ENCODE measurements at regions not wholly inside any gene's neighbourhood (a gene's known extent, or its start where the extent isn't known, plus 50 kb on each side); places are given as distances from the start of the nearest gene placed in this dataset.

DNA sequence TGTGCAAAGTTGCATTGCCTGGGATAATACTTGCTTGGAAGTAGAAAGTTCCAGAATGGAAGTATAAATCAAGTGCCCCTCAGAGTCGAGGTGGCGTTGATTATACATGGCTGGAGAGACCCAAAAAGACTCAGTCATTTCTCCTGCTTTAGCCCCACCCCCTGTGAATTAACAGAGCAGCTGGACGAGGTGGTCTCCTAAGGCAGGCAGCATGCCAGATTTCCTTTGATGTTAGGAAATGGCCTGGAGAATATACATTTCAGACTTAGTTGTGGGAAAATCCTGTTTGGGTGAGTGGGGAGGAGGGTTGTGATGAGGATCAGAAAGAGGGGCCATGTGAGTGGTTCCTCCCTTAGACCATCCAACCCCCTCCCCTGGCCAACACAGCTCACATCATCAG lies 406.1 kb upstream of the TMPO start:
- CTCF ChIA-PET = no interaction called here
- TF ChIP-seq ZNF384 (IDR thresholded peaks at IDR 0.05) = no peak
- TF ChIP-seq FOXM1 (IDR thresholded peaks at IDR 0.05; ENCODE audit: borderline replicate concordance) = no peak
- TF ChIP-seq ARNT (IDR thresholded peaks at IDR 0.05) = no peak
- no peak for TF ChIP-seq FOXK2 (IDR thresholded peaks at IDR 0.05)
- TF ChIP-seq CTBP1 (IDR thresholded peaks at IDR 0.05; ENCODE audit: borderline replicate concordance) = no peak
- TF ChIP-seq LEF1 (IDR thresholded peaks at IDR 0.05; ENCODE audit: borderline replicate concordance) = no peak
- TF ChIP-seq FOXA1 (IDR thresholded peaks at IDR 0.05) = no peak
- no peak for TF ChIP-seq ELF4 (IDR thresholded peaks at IDR 0.05)
- no peak for TF ChIP-seq L3MBTL2 (conservative IDR thresholded peaks at IDR 0.05)
- no peak for TF ChIP-seq TARDBP (IDR thresholded peaks at IDR 0.05)
- TF ChIP-seq SP1 (IDR thresholded peaks at IDR 0.05) = no peak
- no peak for DNase-seq (ENCODE audit: extremely low spot score)
- POLR2A ChIA-PET = no interaction called here

DNA sequence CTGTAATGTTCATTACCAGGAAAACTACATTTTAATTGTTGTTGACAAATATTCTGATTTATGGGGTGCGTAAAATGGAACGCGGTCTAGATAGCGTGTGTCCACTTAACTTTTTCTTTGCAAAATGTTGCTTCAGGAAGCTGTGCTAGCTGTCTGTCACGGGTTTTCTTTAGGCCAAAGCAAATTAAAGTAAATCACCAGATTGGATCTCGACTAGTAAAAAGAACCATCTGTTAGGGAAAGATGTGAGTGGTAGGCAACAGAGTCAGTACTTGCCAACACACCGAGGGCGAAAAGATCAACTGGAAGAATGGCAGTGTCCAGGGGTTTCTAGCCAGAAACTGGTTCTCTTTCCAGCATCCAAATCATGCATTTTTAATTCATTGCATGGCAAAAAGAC lies 404.9 kb upstream of the TMPO start:
- ChIA-PET POLR2A (no interaction called here), CTCF (no interaction called here)
- TF ChIP-seq LEF1 (IDR thresholded peaks at IDR 0.05; ENCODE audit: borderline replicate concordance) (no peak), BHLHE40 (IDR thresholded peaks at IDR 0.05; ENCODE audit: borderline replicate concordance) (no peak), ARNT (IDR thresholded peaks at IDR 0.05) (no peak), NFRKB (IDR thresholded peaks at IDR 0.05) (no peak), CTBP1 (IDR thresholded peaks at IDR 0.05; ENCODE audit: borderline replicate concordance) (no peak), FOXM1 (IDR thresholded peaks at IDR 0.05; ENCODE audit: borderline replicate concordance) (no peak), FOXA1 (IDR thresholded peaks at IDR 0.05) (no peak), SP1 (IDR thresholded peaks at IDR 0.05) (no peak), ZNF384 (IDR thresholded peaks at IDR 0.05) (no peak), FOXK2 (IDR thresholded peaks at IDR 0.05) (no peak), L3MBTL2 (conservative IDR thresholded peaks at IDR 0.05) (no peak), ELF4 (IDR thresholded peaks at IDR 0.05) (no peak), HDGF (IDR thresholded peaks at IDR 0.05; ENCODE audit: borderline replicate concordance) (no peak), TARDBP (IDR thresholded peaks at IDR 0.05) (no peak), SUZ12 (IDR thresholded peaks at IDR 0.05) (no peak)
- TF ChIP-seq, protein P1, sequence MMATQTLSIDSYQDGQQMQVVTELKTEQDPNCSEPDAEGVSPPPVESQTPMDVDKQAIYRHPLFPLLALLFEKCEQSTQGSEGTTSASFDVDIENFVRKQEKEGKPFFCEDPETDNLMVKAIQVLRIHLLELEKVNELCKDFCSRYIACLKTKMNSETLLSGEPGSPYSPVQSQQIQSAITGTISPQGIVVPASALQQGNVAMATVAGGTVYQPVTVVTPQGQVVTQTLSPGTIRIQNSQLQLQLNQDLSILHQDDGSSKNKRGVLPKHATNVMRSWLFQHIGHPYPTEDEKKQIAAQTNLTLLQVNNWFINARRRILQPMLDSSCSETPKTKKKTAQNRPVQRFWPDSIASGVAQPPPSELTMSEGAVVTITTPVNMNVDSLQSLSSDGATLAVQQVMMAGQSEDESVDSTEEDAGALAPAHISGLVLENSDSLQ (IDR thresholded peaks at IDR 0.05) = no peak
- no peak for DNase-seq (ENCODE audit: extremely low spot score)

DNA sequence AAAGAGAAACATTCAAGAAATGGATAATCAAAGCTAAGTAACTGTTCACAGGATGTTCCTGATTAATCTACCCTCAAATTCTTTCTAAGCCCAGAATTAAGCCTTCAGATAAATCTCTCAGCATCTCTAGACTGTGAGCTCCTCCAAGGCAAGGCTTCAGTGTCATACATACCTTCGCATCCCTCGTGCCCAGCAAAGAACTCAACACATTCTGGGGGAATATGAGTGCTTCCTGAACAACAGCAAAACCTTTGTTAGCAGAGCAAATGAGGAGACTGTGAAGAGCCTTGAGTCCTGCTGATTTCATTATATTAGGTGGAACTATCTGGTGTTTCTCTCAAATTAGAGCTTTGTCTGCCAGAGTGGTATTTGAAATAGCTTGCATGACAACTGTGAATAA lies 401.8 kb upstream of the TMPO start:
- POLR2A ChIA-PET = no interaction called here
- no peak for DNase-seq (ENCODE audit: extremely low spot score)
- TF ChIP-seq FOXM1 (IDR thresholded peaks at IDR 0.05; ENCODE audit: borderline replicate concordance) = no peak
- TF ChIP-seq, protein P1 (IDR thresholded peaks at IDR 0.05) = no peak
- CTCF ChIA-PET = no interaction called here

DNA sequence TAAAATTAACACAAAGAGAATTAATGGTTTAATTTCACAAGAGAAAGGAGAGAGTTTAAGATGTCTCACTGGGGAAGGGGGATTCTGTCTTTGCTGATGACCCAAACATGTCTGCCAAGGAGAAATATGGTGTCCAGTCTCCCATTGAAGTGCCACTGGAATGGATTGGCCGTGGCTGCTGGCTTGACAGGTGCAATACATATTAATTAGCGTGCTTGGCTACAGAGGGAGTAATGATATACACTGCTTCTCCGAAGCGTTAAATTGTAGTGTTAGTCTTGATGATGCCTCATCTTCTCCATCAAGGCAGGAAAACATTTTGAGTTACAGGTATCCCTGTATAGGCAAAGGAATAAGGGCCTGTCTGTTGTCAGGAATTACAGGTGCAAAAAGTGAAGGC lies 393.4 kb upstream of the TMPO start:
- ChIA-PET CTCF (no interaction called here), POLR2A (no interaction called here)
- DNase-seq (ENCODE audit: extremely low spot score) = no peak
- no peak for TF ChIP-seq FOXA1 (IDR thresholded peaks at IDR 0.05)
- no peak for TF ChIP-seq ELF4 (IDR thresholded peaks at IDR 0.05)
- TF ChIP-seq, protein P1 (IDR thresholded peaks at IDR 0.05) = no peak
- TF ChIP-seq HDGF (IDR thresholded peaks at IDR 0.05; ENCODE audit: borderline replicate concordance) = no peak

DNA sequence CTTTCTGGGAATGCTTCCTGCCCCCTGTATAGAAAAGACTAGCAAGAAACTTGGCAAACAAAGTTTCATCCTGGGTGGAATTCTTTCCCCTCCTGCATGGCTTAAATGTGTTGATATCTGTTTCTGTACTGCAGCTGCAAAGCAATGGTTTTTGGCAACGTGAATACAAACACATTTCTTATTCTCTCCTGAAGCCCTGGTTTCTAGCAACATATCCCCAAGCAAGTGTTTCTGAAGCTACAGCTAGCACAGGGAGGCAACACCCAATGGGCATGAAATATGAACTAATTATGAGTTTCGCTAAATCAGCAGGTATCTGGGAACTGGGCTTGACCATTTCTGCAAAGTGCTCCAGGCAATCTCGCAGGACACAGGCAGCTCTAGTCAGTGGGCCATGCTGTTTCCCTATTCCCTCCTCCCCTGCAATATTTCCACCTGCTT lies 392.3 kb upstream of the TMPO start:
- TF ChIP-seq HDGF (IDR thresholded peaks at IDR 0.05; ENCODE audit: borderline replicate concordance) (no peak), SP1 (IDR thresholded peaks at IDR 0.05) (no peak), CTBP1 (IDR thresholded peaks at IDR 0.05; ENCODE audit: borderline replicate concordance) (no peak), SUZ12 (IDR thresholded peaks at IDR 0.05) (no peak), BHLHE40 (IDR thresholded peaks at IDR 0.05; ENCODE audit: borderline replicate concordance) (no peak), ARNT (IDR thresholded peaks at IDR 0.05) (no peak), ZNF384 (IDR thresholded peaks at IDR 0.05) (no peak), TARDBP (IDR thresholded peaks at IDR 0.05) (no peak), LEF1 (IDR thresholded peaks at IDR 0.05; ENCODE audit: borderline replicate concordance) (no peak), NFRKB (IDR thresholded peaks at IDR 0.05) (no peak), ELF4 (IDR thresholded peaks at IDR 0.05) (no peak)
- TF ChIP-seq, protein P1 (IDR thresholded peaks at IDR 0.05) = no peak
- no peak for DNase-seq (ENCODE audit: extremely low spot score)
- CTCF ChIA-PET = no interaction called here
- POLR2A ChIA-PET = no interaction called here

DNA sequence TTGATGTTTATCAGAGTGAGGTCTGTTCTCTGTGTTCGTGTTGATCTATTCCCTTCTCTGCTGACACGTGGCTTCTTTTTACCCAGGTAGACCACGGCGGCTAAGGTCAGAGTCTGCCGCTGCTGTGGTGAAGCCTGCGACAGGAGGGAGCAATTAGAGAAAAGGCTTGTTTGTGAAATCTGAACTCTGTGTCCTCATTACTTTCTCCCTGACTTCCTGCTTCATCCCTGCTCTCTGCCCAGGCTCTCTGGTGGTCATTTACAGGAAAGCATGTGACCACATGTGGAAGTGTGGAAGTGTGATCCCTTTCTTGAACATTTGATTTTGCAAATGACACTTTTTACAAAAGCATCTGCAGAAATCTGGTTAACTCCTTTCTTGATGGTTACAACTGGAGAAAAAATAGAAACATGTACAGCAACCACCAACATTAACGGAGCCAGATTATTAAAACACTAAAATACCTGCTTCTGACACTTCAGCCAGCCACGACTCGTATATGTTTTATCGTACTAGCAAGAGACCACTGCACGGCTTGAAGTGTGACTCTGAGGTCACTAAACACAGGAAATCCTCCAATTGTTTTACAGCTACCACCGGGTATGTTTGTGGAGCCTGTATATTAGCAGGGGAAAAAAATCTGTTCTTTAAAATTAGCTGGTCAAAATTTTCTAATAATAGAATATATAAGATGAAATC lies 388.6 kb upstream of the TMPO start:
- no peak for TF ChIP-seq HDGF (IDR thresholded peaks at IDR 0.05; ENCODE audit: borderline replicate concordance)
- no peak for TF ChIP-seq TARDBP (IDR thresholded peaks at IDR 0.05)
- ChIA-PET POLR2A (no interaction called here), CTCF (no interaction called here)
- no peak for DNase-seq (ENCODE audit: extremely low spot score)
